ENCODE measurements at regions not wholly inside any gene's neighbourhood (a gene's known extent, or its start where the extent isn't known, plus 50 kb on each side); places are given as distances from the start of the nearest gene placed in this dataset.

GRCh38 chr3:66572090-66572675 is 71.4 kb upstream of the LRIG1 start:
- Histone ChIP-seq H3K27ac (ENCODE audit: low read depth in 1 of 3, low read length in 2 of 3) (no peak overlapping the region), H3K4me3 (ENCODE audit: low read depth in 1 of 3, low read length in 3 of 3) (no peak overlapping the region), H3K9me3 (ENCODE audit: control insufficient read depth in 2 of 2, insufficient read depth in 1 of 2, low read depth in 1 of 2, low read length in 1 of 2) (no peaks in the 10 kb centered on the region), H3K27me3 (ENCODE audit: control insufficient read depth in 3 of 3, insufficient read depth in 3 of 3, low read length in 3 of 3) (no peaks in the 10 kb centered on the region), H3K4me1 (ENCODE audit: control insufficient read depth in 3 of 3, insufficient read depth in 2 of 3, low read depth in 1 of 3, low read length in 2 of 3) (no peaks in the 10 kb centered on the region), H3K36me3 (ENCODE audit: control insufficient read depth in 3 of 3, insufficient read depth in 2 of 3, low read depth in 1 of 3, low read length in 3 of 3) (no peaks in the 10 kb centered on the region)
- no peak for DNase-seq
- 79 to 88% (median 87%) methylated on average over 5 of the region's 5 CpGs for WGBS, 3 donors
- FAIRE-seq = no peak

DNA sequence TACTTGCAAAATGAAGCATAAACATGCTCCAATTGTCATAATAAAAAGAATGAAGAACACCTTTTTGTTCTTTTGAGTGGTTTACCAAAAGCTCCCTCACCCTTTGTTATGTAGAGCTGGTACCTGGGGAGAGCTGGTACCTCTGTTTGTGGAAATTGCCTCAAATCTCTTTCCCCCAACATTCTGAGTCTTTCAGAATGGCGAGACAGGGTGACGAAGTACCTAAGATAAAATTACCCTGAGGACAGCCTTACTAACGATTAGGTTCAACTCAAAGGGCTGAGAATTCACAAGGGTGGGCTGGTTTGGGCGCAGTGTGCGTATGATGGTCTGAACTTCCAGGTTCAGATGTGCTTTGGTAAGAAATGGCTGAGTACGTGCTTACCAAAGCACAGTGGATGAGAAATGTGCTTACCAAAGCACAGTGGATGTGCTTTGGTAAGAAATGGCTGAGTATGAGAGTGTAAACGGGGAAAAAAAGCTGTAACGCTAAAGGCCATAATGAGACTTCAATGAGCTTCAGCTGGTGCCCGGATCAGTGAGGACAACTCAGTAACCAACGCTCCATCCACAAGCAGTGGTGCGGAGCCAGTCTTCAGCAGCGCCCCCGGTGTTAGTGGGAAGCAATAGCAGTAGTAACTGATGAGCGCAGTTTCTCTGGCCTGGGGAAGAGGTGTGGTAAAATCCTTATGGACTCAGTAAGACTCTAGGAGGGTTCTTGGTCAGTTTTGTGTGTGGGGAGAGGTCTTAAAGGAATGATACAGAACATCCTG is 72.3 kb upstream of the LRIG1 start:
- H3K4me1 ChIP-seq (ENCODE audit: control insufficient read depth in 3 of 3, insufficient read depth in 2 of 3, low read depth in 1 of 3, low read length in 2 of 3) = no peaks in the 10 kb centered on the region
- no peaks in the 10 kb centered on the region for H3K27me3 ChIP-seq (ENCODE audit: control insufficient read depth in 3 of 3, insufficient read depth in 3 of 3, low read length in 3 of 3)
- H3K4me3 ChIP-seq (ENCODE audit: low read depth in 1 of 3, low read length in 3 of 3) = no peak overlapping the region
- no peaks in the 10 kb centered on the region for H3K9me3 ChIP-seq (ENCODE audit: control insufficient read depth in 2 of 2, insufficient read depth in 1 of 2, low read depth in 1 of 2, low read length in 1 of 2)
- H3K36me3 ChIP-seq (ENCODE audit: control insufficient read depth in 3 of 3, insufficient read depth in 2 of 3, low read depth in 1 of 3, low read length in 3 of 3) = no peaks in the 10 kb centered on the region
- no peak for DNase-seq
- WGBS, 3 donors = 82 to 88% (median 83%) methylated on average over 14 of the region's 14 CpGs
- no peak for FAIRE-seq
- H3K27ac ChIP-seq (ENCODE audit: low read depth in 1 of 3, low read length in 2 of 3) = no peak overlapping the region

DNA sequence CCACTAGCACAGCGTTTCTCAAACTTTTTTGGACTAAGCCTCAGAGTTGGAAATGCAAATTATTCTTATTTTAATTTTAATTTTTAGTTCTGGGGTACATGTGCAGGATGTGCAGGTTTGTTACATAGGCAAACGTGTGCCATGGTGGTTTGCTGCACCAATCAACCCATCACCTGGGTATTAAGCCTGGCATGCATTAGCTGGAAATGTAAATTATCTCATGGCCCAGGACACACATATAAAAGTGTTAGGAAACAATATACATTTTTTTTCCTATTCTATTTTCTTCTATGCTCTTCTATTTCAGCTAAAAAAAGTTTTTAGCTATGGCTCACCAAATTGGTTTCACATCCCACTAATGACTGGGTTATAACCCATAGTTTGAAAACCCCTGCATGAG is 73.3 kb upstream of the LRIG1 start:
- Histone ChIP-seq H3K27ac (ENCODE audit: low read depth in 1 of 3, low read length in 2 of 3) (no peak overlapping the region), H3K4me1 (ENCODE audit: control insufficient read depth in 3 of 3, insufficient read depth in 2 of 3, low read depth in 1 of 3, low read length in 2 of 3) (no peaks in the 10 kb centered on the region)
- DNase-seq = no peak

DNA sequence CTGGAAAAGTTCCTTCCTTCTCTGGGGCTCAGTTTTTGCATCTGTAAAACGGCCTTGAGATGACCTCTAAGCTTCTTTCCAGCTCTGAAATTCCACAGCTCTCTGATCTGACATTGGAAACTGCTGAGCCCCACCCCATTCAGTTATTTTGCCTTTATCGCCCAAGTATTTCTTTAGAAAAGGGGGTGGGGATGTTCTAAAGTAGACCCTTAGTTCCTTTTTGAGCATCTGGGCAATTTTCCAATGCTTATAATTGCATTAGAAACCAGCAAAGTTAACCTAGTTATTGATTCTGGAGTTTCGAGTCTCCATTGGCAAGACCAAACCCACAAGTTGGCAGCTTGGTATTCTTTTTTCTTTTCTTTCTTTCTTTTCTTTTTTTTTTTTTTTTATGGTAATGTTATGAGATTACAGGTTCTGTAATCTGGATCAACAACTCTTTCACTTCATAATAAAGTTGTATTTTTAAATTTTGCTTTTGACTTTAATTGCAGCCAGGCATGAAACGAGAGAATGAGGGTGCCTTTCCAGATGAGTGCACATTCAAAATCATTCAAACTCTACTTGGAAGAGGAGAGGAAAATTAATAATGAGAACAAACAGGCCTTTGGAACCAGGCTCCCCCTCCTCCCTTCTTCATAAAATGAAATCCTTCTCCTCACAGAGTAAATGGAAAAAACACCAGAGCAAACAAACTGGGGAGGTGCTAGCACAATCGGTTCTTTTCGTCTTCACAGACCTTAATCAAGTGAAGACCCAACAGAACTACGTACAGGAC is 76.8 kb upstream of the LRIG1 start:
- Histone ChIP-seq H3K9me3 (ENCODE audit: control insufficient read depth in 2 of 2, insufficient read depth in 1 of 2, low read depth in 1 of 2, low read length in 1 of 2) (peaks cover 0 to 10% of the 10 kb centered on the region in 2 donors), H3K27ac (ENCODE audit: low read depth in 1 of 3, low read length in 2 of 3) (no peak overlapping the region), H3K4me1 (ENCODE audit: control insufficient read depth in 3 of 3, insufficient read depth in 2 of 3, low read depth in 1 of 3, low read length in 2 of 3) (no peaks in the 10 kb centered on the region), H3K4me3 (ENCODE audit: low read depth in 1 of 3, low read length in 3 of 3) (no peak overlapping the region), H3K36me3 (ENCODE audit: control insufficient read depth in 3 of 3, insufficient read depth in 2 of 3, low read depth in 1 of 3, low read length in 3 of 3) (no peaks in the 10 kb centered on the region), H3K27me3 (ENCODE audit: control insufficient read depth in 3 of 3, insufficient read depth in 3 of 3, low read length in 3 of 3) (no peaks in the 10 kb centered on the region)
- DNase-seq (no peak), FAIRE-seq (no peak)
- 67 to 82% (median 76%) methylated on average over 7 of the region's 7 CpGs for WGBS, 3 donors

More for the DNA sequence above, 73.3 kb upstream of the LRIG1 start:
- FAIRE-seq = no peak
- Histone ChIP-seq H3K4me3 (ENCODE audit: low read depth in 1 of 3, low read length in 3 of 3) (no peak overlapping the region), H3K9me3 (ENCODE audit: control insufficient read depth in 2 of 2, insufficient read depth in 1 of 2, low read depth in 1 of 2, low read length in 1 of 2) (peaks cover 0 to 8% of the 10 kb centered on the region in 2 donors), H3K36me3 (ENCODE audit: control insufficient read depth in 3 of 3, insufficient read depth in 2 of 3, low read depth in 1 of 3, low read length in 3 of 3) (no peaks in the 10 kb centered on the region), H3K27me3 (ENCODE audit: control insufficient read depth in 3 of 3, insufficient read depth in 3 of 3, low read length in 3 of 3) (no peaks in the 10 kb centered on the region)
- WGBS, 3 donors = 70 to 85% (median 77%) methylated on average over 2 of the region's 2 CpGs

DNA sequence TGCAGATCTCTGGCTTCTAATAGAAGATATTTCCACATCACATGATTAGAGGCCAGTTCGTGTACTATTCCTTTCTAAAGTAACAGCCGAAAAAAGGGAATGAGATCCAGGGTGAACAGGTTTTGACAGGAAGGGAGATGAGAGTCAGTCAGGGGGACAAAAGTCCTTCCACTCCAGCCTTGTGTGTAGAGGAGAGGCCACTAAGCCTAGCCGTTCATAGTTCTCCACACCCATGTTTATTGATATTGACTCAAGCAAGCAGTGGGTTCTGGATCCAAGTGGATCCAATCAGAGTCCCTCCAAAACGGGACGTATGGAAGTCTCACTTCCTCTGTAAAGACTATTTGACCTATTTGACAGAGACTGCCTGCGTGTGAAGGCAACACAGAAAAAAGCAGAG is 80.4 kb upstream of the LRIG1 start:
- Histone ChIP-seq H3K27me3 (ENCODE audit: control insufficient read depth in 3 of 3, insufficient read depth in 3 of 3, low read length in 3 of 3) (no peaks in the 10 kb centered on the region), H3K4me1 (ENCODE audit: control insufficient read depth in 3 of 3, insufficient read depth in 2 of 3, low read depth in 1 of 3, low read length in 2 of 3) (no peaks in the 10 kb centered on the region), H3K36me3 (ENCODE audit: control insufficient read depth in 3 of 3, insufficient read depth in 2 of 3, low read depth in 1 of 3, low read length in 3 of 3) (no peaks in the 10 kb centered on the region), H3K4me3 (ENCODE audit: low read depth in 1 of 3, low read length in 3 of 3) (no peak overlapping the region), H3K27ac (ENCODE audit: low read depth in 1 of 3, low read length in 2 of 3) (no peak overlapping the region), H3K9me3 (ENCODE audit: control insufficient read depth in 2 of 2, insufficient read depth in 1 of 2, low read depth in 1 of 2, low read length in 1 of 2) (peaks cover 0 to 10% of the 10 kb centered on the region in 2 donors)
- 34 to 65% (median 55%) methylated on average over 6 of the region's 6 CpGs for WGBS, 3 donors
- no peak for FAIRE-seq
- peak; percentile 58 to 67 for DNase-seq

- peak in 1 of 2 donors; percentile 26 for DNase-seq
- no peaks in the 10 kb centered on the region for H3K27me3 ChIP-seq (ENCODE audit: control insufficient read depth in 3 of 3, insufficient read depth in 3 of 3, low read length in 3 of 3)
- no peak overlapping the region for H3K4me3 ChIP-seq (ENCODE audit: low read depth in 1 of 3, low read length in 3 of 3)
- no peaks in the 10 kb centered on the region for H3K4me1 ChIP-seq (ENCODE audit: control insufficient read depth in 3 of 3, insufficient read depth in 2 of 3, low read depth in 1 of 3, low read length in 2 of 3)
- 75 to 92% (median 77%) methylated on average over 24 of the region's 24 CpGs for WGBS, 3 donors
- no peak overlapping the region for H3K27ac ChIP-seq (ENCODE audit: low read depth in 1 of 3, low read length in 2 of 3)
- no peak for FAIRE-seq
- H3K36me3 ChIP-seq (ENCODE audit: control insufficient read depth in 3 of 3, insufficient read depth in 2 of 3, low read depth in 1 of 3, low read length in 3 of 3) = no peaks in the 10 kb centered on the region
- H3K9me3 ChIP-seq (ENCODE audit: control insufficient read depth in 2 of 2, insufficient read depth in 1 of 2, low read depth in 1 of 2, low read length in 1 of 2) = peaks cover 0 to 10% of the 10 kb centered on the region in 2 donors
These were observed 82.0 kb upstream of the LRIG1 start for GRCh38 chr3:66582721-66583423.

DNA sequence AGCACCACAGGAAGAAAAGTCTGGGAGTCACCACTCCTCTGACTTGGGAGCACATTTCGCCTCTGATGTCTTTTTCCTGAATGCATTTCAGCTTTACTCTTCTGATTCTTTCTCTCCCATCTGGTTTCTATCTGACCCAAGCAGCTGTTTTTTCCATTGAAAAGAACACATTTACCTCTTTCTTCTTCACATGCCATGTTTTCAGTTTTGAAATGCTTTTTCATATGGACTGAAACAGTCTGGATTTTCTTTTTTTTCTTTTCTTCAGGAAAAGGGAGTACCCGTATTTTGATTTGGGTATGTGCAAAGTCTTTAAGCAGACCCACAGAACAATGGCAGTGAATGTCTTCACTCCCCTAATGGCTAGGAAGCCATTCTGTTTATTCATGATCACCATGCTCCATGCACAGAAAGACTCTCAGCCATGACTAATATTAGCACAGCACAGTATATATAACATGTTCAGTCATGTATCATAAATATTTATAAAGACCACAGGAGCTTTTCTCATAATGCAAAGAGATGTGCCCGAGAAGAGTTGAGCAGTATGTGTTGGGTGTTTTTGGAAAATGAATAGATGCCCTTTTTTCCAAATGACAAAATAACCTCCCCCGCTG is 82.7 kb upstream of the LRIG1 start:
- DNase-seq (no peak), FAIRE-seq (no peak)
- H3K27me3 ChIP-seq (ENCODE audit: control insufficient read depth in 3 of 3, insufficient read depth in 3 of 3, low read length in 3 of 3) = no peaks in the 10 kb centered on the region
- no peak overlapping the region for H3K27ac ChIP-seq (ENCODE audit: low read depth in 1 of 3, low read length in 2 of 3)
- 79 to 92% (median 91%) methylated on average over 4 of the region's 4 CpGs for WGBS, 3 donors
- H3K36me3 ChIP-seq (ENCODE audit: control insufficient read depth in 3 of 3, insufficient read depth in 2 of 3, low read depth in 1 of 3, low read length in 3 of 3) = no peaks in the 10 kb centered on the region
- no peak overlapping the region for H3K4me3 ChIP-seq (ENCODE audit: low read depth in 1 of 3, low read length in 3 of 3)
- H3K4me1 ChIP-seq (ENCODE audit: control insufficient read depth in 3 of 3, insufficient read depth in 2 of 3, low read depth in 1 of 3, low read length in 2 of 3) = peaks cover 0 to 4% (median 2%) of the 10 kb centered on the region in 3 donors
- peaks cover 0 to 8% of the 10 kb centered on the region in 2 donors for H3K9me3 ChIP-seq (ENCODE audit: control insufficient read depth in 2 of 2, insufficient read depth in 1 of 2, low read depth in 1 of 2, low read length in 1 of 2)

Data from small intestine (tissue), 7 donors.